COLO668 (cell line): ENCODE measurements at regions not wholly inside any gene's neighbourhood (a gene's known extent, or its start where the extent isn't known, plus 50 kb on each side); places are given as distances from the start of the nearest gene placed in this dataset.
"Not testable (repeated sequence)": the region's sequence is repeated elsewhere in the genome, so short reads cannot be mapped to it uniquely, and the experiment has no call there.

Experiments used
- DNase-seq: peaks from one replicate; lab custom pipeline; 2025; ENCODE audit not compliant: unreplicated experiment; lab: John Stamatoyannopoulos, UW

DNA sequence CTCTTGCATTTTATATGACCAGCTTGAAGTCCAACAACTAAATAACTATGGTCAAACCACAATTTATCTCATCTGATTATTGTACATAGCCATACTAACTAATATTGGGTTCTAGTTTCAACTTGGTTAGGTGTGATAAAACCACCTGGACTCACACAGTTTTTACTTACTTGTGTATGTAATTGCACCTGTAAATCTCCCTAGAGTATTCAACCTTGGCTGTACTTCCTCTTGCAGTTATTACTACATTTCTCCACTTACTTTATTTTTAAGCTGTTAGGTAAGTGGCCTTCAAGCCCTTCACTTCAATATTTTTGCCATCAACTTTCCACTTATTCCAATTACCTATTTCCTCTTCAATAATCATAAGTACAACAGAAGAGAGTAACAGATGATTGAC, 115.8 kb upstream of the ANKRD50 start:
- no peak for DNase-seq

DNA sequence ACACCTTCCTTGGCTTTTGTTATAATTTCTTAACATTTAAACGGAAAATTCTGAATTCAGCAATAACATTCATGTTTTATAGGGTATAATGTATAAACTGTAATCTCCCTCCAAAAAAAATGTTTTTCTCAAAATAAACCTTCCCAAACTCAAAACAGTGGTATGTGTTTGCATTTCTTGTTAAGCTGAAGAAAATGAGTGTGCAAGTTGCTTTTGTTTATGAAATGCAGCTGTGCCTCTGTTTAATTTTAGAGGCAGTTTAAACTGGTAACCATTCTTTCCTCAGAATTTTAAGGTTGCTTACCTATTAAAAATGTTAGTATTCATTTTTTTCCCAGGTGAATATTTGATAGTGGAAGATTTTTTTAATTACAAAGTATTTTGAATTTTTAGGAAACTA, 105.0 kb upstream of the ANKRD50 start:
- no peak for DNase-seq

- not testable (repeated sequence) for DNase-seq
These were observed 99.7 kb upstream of the ANKRD50 start for GRCh38 chr4:124812203-124812602.

DNA sequence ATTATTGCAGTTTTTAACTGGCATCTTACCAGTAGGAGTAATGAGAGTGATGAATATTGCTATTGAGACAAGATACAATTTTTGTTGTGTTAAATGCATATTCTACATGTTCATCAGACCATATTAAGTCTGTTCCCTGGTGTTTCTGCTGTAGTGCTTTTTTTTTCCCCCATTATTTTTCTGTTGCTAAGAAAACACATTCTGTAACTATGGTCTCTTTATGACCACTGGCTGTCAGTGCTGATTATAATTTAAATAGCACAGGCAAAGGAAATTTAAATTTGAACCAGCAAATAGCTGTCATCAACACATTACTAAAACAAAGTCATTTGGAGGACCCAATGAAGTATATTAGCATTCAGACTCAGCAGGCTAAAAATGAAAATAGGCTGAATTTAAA, 98.3 kb upstream of the ANKRD50 start:
- DNase-seq = no peak

DNA sequence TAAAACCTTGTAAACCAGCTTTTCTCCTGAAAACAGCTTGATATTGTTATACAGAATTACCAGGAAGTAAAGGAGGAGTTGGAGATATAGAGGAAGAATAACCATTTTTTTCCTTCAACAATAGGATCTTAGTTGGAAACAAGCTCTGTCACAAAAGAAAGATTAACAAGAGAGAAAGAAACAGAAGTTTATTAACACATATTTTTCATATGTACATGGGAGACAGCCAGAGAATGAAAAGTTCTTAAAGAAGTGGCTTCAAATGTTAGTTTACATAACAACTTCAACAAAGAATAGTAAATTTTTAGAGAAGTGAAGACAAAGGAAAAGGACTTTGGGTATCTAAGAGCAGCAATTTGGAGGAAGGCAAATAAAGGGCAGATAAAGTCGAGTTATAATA, 94.9 kb upstream of the ANKRD50 start:
- no peak for DNase-seq

GRCh38 chr4:124806403-124806802, 93.9 kb upstream of the ANKRD50 start:
- DNase-seq = no peak

DNA sequence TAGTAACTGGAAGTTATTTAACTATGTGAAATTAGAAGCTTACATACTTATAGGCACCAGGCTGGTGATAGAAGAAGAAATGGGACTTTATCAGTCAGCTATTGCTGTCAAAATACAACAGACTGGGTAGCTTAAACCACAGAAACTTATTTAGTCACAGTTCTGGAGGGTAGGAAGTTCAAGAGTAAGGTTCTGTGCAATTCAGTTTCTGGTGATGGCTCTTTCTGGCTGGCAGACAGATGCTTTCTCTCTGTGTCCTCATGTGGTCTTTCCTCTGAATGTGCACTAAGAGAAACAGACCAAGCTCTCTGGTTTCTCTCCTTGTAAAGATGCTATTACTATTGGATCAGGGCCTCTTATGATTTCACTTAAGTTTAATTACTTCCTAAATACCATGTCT, 92.1 kb upstream of the ANKRD50 start:
- no peak for DNase-seq

GRCh38 chr4:124804041-124804440, 91.5 kb upstream of the ANKRD50 start:
- no peak for DNase-seq

- no peak for DNase-seq
These were observed 91.1 kb upstream of the ANKRD50 start for GRCh38 chr4:124803641-124804040.

DNA sequence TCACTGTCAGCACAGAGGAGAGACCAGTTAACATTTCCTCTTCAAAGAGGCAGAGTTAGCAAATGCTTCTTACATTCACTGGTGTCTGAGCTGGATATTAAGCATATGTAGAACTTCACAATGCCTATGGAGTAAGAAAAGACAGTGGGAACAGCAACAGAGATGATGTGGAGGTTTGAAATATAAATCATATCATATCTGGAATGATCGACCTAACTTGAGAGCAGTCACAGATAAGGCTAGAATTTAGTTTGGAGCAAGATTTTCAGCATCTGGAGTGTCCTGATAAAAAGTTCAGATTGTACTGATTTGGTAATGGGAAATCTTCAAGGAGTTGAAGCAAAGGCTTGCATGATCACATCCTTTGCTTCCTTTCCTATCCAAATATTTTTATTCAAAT, 90.5 kb upstream of the ANKRD50 start:
- DNase-seq = no peak

GRCh38 chr4:124797223-124797622, 84.7 kb upstream of the ANKRD50 start:
- no peak for DNase-seq

DNA sequence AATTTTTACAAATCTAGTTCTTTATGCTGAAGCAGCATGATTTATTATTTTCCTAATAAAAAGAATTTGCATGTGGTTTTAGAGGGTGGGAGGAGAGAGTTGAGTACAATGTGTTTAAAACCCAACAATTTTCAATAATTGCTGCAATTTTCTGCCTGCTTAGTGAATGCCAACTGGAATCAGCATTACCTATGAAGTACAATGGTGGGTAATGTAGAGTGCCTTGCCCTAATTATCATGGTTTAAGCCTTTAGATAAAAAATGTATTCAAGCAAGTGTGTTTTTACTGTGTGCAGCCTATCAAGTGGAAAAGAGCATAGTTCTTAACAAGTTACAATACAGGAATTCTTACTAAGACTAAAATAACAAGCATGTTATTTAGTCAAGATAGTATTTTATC, 77.9 kb upstream of the ANKRD50 start:
- DNase-seq = no peak

GRCh38 chr4:124786634-124787033, 74.1 kb upstream of the ANKRD50 start:
- DNase-seq = no peak

DNA sequence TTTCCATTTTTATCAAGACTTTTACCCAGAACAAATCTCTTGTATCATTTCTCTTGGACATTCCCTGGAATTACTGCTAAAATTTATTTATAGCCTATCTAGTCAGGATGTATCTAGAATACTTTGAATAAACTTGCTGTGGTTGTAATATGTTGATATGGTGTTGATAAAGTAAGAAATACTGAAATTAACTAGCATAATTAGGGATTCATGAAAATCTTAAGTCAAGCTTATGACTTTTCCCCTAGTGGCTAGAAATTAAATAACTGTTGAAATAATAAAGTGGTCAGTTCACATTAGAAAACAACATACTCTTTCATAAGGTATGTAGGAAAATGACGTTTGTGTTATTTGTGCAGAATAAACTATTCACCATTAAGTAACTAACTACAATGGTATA, 73.1 kb upstream of the ANKRD50 start:
- DNase-seq = no peak

GRCh38 chr4:124783847-124784246, 71.3 kb upstream of the ANKRD50 start:
- DNase-seq = no peak

DNA sequence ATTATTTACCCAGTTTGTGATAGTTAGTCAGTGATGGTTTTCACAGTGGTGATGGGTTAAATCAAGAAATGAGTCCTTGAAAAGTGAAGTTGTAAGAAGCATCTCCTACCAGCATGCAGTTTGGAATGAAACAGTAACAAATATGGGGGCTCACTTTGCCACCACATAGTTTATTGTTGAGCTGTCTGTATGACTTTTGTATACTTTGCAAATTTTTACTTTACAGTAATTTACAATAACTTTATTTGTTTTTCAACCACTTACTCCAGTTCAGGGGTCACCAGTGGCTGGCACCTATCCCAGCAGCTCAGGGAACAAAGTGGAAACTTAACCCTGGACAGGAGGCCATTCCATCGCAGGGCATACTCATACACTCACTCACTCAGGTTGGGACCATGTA, 64.5 kb upstream of the ANKRD50 start:
- no peak for DNase-seq

DNA sequence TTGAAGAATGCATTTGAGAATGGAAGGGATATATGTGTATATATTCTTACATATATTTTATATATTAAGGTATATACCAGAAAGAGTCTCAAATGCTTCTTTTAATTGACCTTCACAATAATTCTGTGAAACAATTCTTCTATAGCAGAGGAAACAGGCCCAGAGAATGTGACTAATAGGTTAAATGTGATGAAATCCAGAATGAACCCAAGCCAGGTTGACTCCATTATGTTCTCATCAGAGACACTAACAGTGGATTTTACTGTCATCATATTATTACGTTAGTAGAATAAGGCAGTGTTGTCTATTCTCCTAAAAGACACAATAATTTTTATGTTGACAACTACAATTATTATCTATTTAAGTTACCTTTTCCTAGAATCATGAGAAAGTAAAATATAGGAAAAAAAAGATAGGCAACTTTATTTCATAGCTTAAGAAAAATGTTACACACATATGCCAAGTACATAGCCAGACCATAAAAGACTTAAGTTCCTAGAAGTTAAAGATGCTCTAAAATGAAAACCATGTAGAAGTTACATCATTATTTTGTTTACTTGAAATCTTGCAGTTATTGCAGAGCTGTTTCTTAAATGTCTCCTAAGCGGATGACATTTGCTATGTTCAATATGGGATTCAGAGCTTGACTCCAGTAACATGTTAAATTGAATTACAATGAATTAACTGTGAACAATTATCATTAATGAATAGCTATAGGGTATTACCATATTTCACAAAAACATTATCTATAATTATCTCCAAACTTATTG, 56.2 kb upstream of the ANKRD50 start:
- DNase-seq = no peak

GRCh38 chr4:124762956-124763355, 50.4 kb upstream of the ANKRD50 start:
- DNase-seq = no peak
